Chondrocyte (in vitro differentiated cells): ENCODE measurements at regions not wholly inside any gene's neighbourhood (a gene's known extent, or its start where the extent isn't known, plus 50 kb on each side); places are given as distances from the start of the nearest gene placed in this dataset.
"Not testable (repeated sequence)": the region's sequence is repeated elsewhere in the genome, so short reads cannot be mapped to it uniquely, and the experiment has no call there.

Source experiments
- DNase-seq: peaks from one replicate; pipeline ENCODE4 v3.0.0; 2021; ENCODE audit warnings: mixed read lengths, low spot score
- H3K27ac Mint-ChIP-seq: one replicate; pipeline ENCODE4 v1.8.0; 2021; ENCODE audit warnings: mild to moderate bottlenecking, moderate library complexity, mixed read lengths; ENCODE audit not compliant: unreplicated experiment
- H3K27me3 Mint-ChIP-seq: 2 replicates; pipeline ENCODE4 v1.8.0; 2021; ENCODE audit warnings: low read depth, mixed read lengths
- H3K36me3 Mint-ChIP-seq: 2 replicates; pipeline ENCODE4 v1.8.0; 2021; ENCODE audit warnings: low read depth, mixed read lengths
- H3K4me1 Mint-ChIP-seq: 2 replicates; pipeline ENCODE4 v1.8.0; 2021; ENCODE audit warnings: low read depth, mild to moderate bottlenecking, mixed read lengths
- H3K4me3 Mint-ChIP-seq: one replicate; pipeline ENCODE4 v1.8.0; 2021; ENCODE audit warnings: mild to moderate bottlenecking, moderate library complexity, mixed read lengths; ENCODE audit not compliant: unreplicated experiment
- H3K9me3 Mint-ChIP-seq: 2 replicates; pipeline ENCODE4 v1.8.0; 2021; ENCODE audit warnings: low read depth, mixed read lengths
- CTCF ChIP-seq: fragments of 200-600 bp; sonication (generic); IDR thresholded peaks from 2 replicates; pipeline ENCODE4 v1.5.0; 2021; ENCODE audit warnings: antibody characterized with exemption, mild to moderate bottlenecking, moderate library complexity

- H3K4me1 Mint-ChIP-seq: peaks cover 15% of the 10 kb centered on the region
- no peaks in the 10 kb centered on the region for H3K27me3 Mint-ChIP-seq
- no peak for DNase-seq
- H3K27ac Mint-ChIP-seq: no peak overlapping the region
- no peak overlapping the region for H3K4me3 Mint-ChIP-seq
- peaks cover 12% of the 10 kb centered on the region for H3K9me3 Mint-ChIP-seq
- TF ChIP-seq CTCF: no peak
- H3K36me3 Mint-ChIP-seq: peaks cover under 1% of the 10 kb centered on the region
These were observed 1731.0 kb downstream of the SLITRK5 start for GRCh38 chr13:89402211-89402610.

- not testable (repeated sequence) for H3K27ac Mint-ChIP-seq, H3K27me3 Mint-ChIP-seq, H3K36me3 Mint-ChIP-seq, DNase-seq, H3K4me1 Mint-ChIP-seq, H3K4me3 Mint-ChIP-seq, H3K9me3 Mint-ChIP-seq
These were observed 1734.9 kb downstream of the SLITRK5 start for GRCh38 chr13:89406096-89406495.

- no peak overlapping the region for H3K4me3 Mint-ChIP-seq
These were observed 1736.2 kb downstream of the SLITRK5 start for GRCh38 chr13:89407357-89407756.

GRCh38 chr13:89432997-89433396 lies 1761.8 kb downstream of the SLITRK5 start:
- Mint-ChIP-seq H3K9me3 (no peaks in the 10 kb centered on the region), H3K27ac (no peak overlapping the region), H3K27me3 (no peaks in the 10 kb centered on the region), H3K36me3 (peaks cover 2% of the 10 kb centered on the region), H3K4me1 (peaks cover 7% of the 10 kb centered on the region), H3K4me3 (no peak overlapping the region)
- no peak for TF ChIP-seq CTCF
- DNase-seq: no peak

More at GRCh38 chr13:89407357-89407756, 1736.2 kb downstream of the SLITRK5 start:
- Mint-ChIP-seq H3K4me1 (no peaks in the 10 kb centered on the region), H3K27ac (no peak overlapping the region), H3K36me3 (no peaks in the 10 kb centered on the region), H3K9me3 (no peaks in the 10 kb centered on the region), H3K27me3 (no peaks in the 10 kb centered on the region)
- no peak for DNase-seq
- no peak for TF ChIP-seq CTCF

GRCh38 chr13:89434624-89435023 lies 1763.5 kb downstream of the SLITRK5 start:
- H3K27ac Mint-ChIP-seq: not testable (repeated sequence)

GRCh38 chr13:89454681-89455080 lies 1783.5 kb downstream of the SLITRK5 start:
- Mint-ChIP-seq H3K27me3 (no peaks in the 10 kb centered on the region), H3K9me3 (no peaks in the 10 kb centered on the region), H3K4me3 (no peak overlapping the region), H3K4me1 (peaks cover 25% of the 10 kb centered on the region), H3K36me3 (no peaks in the 10 kb centered on the region), H3K27ac (no peak overlapping the region)
- no peak for TF ChIP-seq CTCF
- no peak for DNase-seq

More at GRCh38 chr13:89434624-89435023, 1763.5 kb downstream of the SLITRK5 start:
- not testable (repeated sequence) for H3K36me3 Mint-ChIP-seq, H3K27me3 Mint-ChIP-seq, DNase-seq, H3K4me3 Mint-ChIP-seq, H3K4me1 Mint-ChIP-seq, H3K9me3 Mint-ChIP-seq
